CD14-positive monocyte (primary cell): ENCODE measurements at regions not wholly inside any gene's neighbourhood (a gene's known extent, or its start where the extent isn't known, plus 50 kb on each side); places are given as distances from the start of the nearest gene placed in this dataset.

Source experiments
- DNase-seq, 3 donors: peaks; one replicate each; pipeline ENCODE4 v3.0.0-alpha.2; 2011 to 2022
- H2AFZ ChIP-seq: 2 replicates; pipeline ENCODE4 v1.6.0; 2012; ENCODE audit warnings: mild to moderate bottlenecking, low read depth, low read length, inconsistent platforms; ENCODE audit not compliant: insufficient read depth, poor library complexity, severe bottlenecking
- H3K27ac ChIP-seq, 2 donors: 1 replicate in 1 of 2; 2 replicates in 1 of 2; pipeline ENCODE4 v1.5.1; 2012 to 2013; ENCODE audit warnings: low read length in 2 of 2, control low read depth in 1 of 2, inconsistent platforms in 1 of 2, low read depth in 1 of 2, mild to moderate bottlenecking in 1 of 2
- H3K27me3 ChIP-seq, 2 donors: one replicate each; pipeline versions ENCODE4 v1.6.0 to v1.6.1; 2011 to 2013; ENCODE audit warnings: low read length in 2 of 2; ENCODE audit not compliant: control insufficient read depth in 2 of 2, insufficient read depth in 2 of 2
- H3K36me3 ChIP-seq, 2 donors: replicated peaks in 1 of 2; 1 replicate in 1 of 2; 2 replicates in 1 of 2; pipeline versions ENCODE4 v1.5.1 to v1.6.1; 2012 to 2013; ENCODE audit warnings: low read length in 2 of 2, control low read depth in 1 of 2, inconsistent platforms in 1 of 2, mild to moderate bottlenecking in 1 of 2; ENCODE audit not compliant: insufficient read depth in 2 of 2, control insufficient read depth in 1 of 2
- H3K4me1 ChIP-seq, 2 donors: 1 replicate in 1 of 2; 2 replicates in 1 of 2; pipeline versions ENCODE4 v1.5.1 to v1.6.1; 2012 to 2013; ENCODE audit warnings: low read length in 2 of 2, control low read depth in 1 of 2, inconsistent platforms in 1 of 2, mild to moderate bottlenecking in 1 of 2, moderate library complexity in 1 of 2; ENCODE audit not compliant: insufficient read depth in 2 of 2, control insufficient read depth in 1 of 2
- H3K4me2 ChIP-seq: replicated peaks from 2 replicates; pipeline ENCODE3; 2012; ENCODE audit warnings: low read length, moderate library complexity, mild to moderate bottlenecking; ENCODE audit not compliant: poor library complexity, severe bottlenecking; ENCODE audit errors: extremely low read depth
- H3K4me3 ChIP-seq, 3 experiments: fragments of 200-600 bp in 1 of 3; sonication (generic) in 1 of 3; replicated peaks in 1 of 3; 1 replicate in 2 of 3; 2 replicates in 1 of 3; pipeline ENCODE4 v1.5.1; 2011 to 2013; ENCODE audit warnings: low read length in 3 of 3, mild to moderate bottlenecking in 3 of 3, control low read depth in 2 of 3, low read depth in 2 of 3, inconsistent platforms in 1 of 3, moderate library complexity in 1 of 3
- H3K79me2 ChIP-seq: 2 replicates; pipeline ENCODE4 v1.6.0; 2012; ENCODE audit warnings: mild to moderate bottlenecking, control low read depth, inconsistent platforms, low read length, moderate library complexity; ENCODE audit not compliant: insufficient read depth
- H3K9ac ChIP-seq: 2 replicates; pipeline ENCODE4 v1.6.0; 2017; ENCODE audit warnings: low read length, mild to moderate bottlenecking; ENCODE audit not compliant: insufficient read depth, poor library complexity, severe bottlenecking
- H3K9me3 ChIP-seq, 2 donors: replicated peaks in 1 of 2; 1 replicate in 1 of 2; 2 replicates in 1 of 2; pipeline versions ENCODE4 v1.5.1 to v1.6.1; 2012 to 2013; ENCODE audit warnings: low read length in 2 of 2, control low read depth in 1 of 2; ENCODE audit not compliant: control insufficient read depth in 1 of 2, insufficient read depth in 1 of 2
- H4K20me1 ChIP-seq: 2 replicates; pipeline ENCODE4 v1.6.0; 2012; ENCODE audit warnings: mild to moderate bottlenecking, low read length, control low read depth, moderate library complexity; ENCODE audit not compliant: insufficient read depth
- H3K27ac Mint-ChIP-seq, 7 donors: one replicate each; pipeline ENCODE4 v1.8.0; 2020; ENCODE audit warnings: mild to moderate bottlenecking in 7 of 7, mixed read lengths in 7 of 7, moderate library complexity in 6 of 7, inconsistent platforms in 2 of 7
- H3K27me3 Mint-ChIP-seq, 3 donors: one replicate each; pipeline ENCODE4 v1.8.0; 2021 to 2022; ENCODE audit warnings: low read depth in 3 of 3, mild to moderate bottlenecking in 3 of 3, mixed read lengths in 3 of 3, moderate library complexity in 3 of 3, inconsistent platforms in 1 of 3
- H3K36me3 Mint-ChIP-seq, 2 donors: one replicate each; pipeline ENCODE4 v1.8.0; 2020; ENCODE audit warnings: mixed read lengths in 2 of 2, inconsistent platforms in 1 of 2, mild to moderate bottlenecking in 1 of 2
- H3K4me1 Mint-ChIP-seq: one replicate; pipeline ENCODE4 v1.8.0; 2020; ENCODE audit warnings: mild to moderate bottlenecking, mixed read lengths
- H3K4me3 Mint-ChIP-seq, 2 donors: one replicate each; pipeline ENCODE4 v1.8.0; 2020; ENCODE audit warnings: mild to moderate bottlenecking in 2 of 2, mixed read lengths in 2 of 2, moderate library complexity in 1 of 2
- H3K9me3 Mint-ChIP-seq, 7 donors: one replicate each; pipeline ENCODE4 v1.8.0; 2020 to 2022; ENCODE audit warnings: mixed read lengths in 7 of 7, mild to moderate bottlenecking in 6 of 7, moderate library complexity in 6 of 7, inconsistent platforms in 2 of 7
- WGBS: methylation state at CpG from one replicate; pipeline ENCODE4 v1.1.5; 2013; ENCODE audit warnings: missing lambda C conversion rate; ENCODE audit not compliant: insufficient coverage; 5-methylcytosine and 5-hydroxymethylcytosine counted together
- intact Hi-C, 2 donors: fragments of 100-400 bp; cut with micrococcal nuclease; formaldehyde crosslinking; loops; one replicate each; pipeline versions ENCODE4 v1.15.0 to v1.15.1; 2023
- TF ChIP-seq, protein P1 (sequence below): fragments of 200-600 bp; IDR thresholded peaks from one replicate; pipeline ENCODE4 v1.8.0; 2022; ENCODE audit warnings: antibody characterized with exemption, mild to moderate bottlenecking

DNA sequence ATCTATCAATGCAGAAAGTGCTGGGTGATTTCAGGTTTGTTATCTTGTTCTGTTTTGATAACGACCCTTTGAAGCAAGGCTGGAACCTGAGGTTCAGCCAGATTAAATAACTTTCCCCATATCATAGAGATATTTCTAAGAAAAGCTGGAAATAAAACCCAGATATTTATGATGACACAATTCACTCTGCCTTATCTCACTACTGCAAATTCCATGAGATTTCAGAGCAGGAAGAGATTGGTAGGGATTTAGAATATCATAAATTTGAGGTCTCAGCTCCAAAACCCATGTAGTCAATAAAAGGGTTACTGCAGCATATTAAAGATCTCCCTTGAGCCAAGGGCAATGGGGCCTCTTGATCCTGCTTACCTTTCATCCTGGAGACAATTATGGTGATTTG lies 692.5 kb upstream of the IGFBP3 start:
- TF ChIP-seq, protein P1, sequence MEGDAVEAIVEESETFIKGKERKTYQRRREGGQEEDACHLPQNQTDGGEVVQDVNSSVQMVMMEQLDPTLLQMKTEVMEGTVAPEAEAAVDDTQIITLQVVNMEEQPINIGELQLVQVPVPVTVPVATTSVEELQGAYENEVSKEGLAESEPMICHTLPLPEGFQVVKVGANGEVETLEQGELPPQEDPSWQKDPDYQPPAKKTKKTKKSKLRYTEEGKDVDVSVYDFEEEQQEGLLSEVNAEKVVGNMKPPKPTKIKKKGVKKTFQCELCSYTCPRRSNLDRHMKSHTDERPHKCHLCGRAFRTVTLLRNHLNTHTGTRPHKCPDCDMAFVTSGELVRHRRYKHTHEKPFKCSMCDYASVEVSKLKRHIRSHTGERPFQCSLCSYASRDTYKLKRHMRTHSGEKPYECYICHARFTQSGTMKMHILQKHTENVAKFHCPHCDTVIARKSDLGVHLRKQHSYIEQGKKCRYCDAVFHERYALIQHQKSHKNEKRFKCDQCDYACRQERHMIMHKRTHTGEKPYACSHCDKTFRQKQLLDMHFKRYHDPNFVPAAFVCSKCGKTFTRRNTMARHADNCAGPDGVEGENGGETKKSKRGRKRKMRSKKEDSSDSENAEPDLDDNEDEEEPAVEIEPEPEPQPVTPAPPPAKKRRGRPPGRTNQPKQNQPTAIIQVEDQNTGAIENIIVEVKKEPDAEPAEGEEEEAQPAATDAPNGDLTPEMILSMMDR, result no peak
- no peak for DNase-seq
- WGBS, result no CpG with 5 or more reads among the region's 1 CpG
- H3K36me3 Mint-ChIP-seq, result no peaks in the 10 kb centered on the region
- no peaks in the 10 kb centered on the region for H3K27me3 Mint-ChIP-seq
- Histone ChIP-seq H3K9me3 (peaks cover 0 to 7% of the 10 kb centered on the region in 2 donors), H3K36me3 (no peaks in the 10 kb centered on the region), H4K20me1 (no peaks in the 10 kb centered on the region), H3K4me1 (no peaks in the 10 kb centered on the region), H3K9ac (no peak overlapping the region), H3K27ac (no peak overlapping the region), H3K4me3 (no peak overlapping the region), H2AFZ (no peak overlapping the region), H3K4me2 (no peak overlapping the region), H3K79me2 (no peaks in the 10 kb centered on the region), H3K27me3 (no peaks in the 10 kb centered on the region)
- peaks cover 0 to 7% (median 2%) of the 10 kb centered on the region in 7 donors for H3K9me3 Mint-ChIP-seq
- intact Hi-C loops, result no loop called here
- H3K4me3 Mint-ChIP-seq, result no peak overlapping the region
- H3K4me1 Mint-ChIP-seq, result no peaks in the 10 kb centered on the region
- H3K27ac Mint-ChIP-seq, result no peak overlapping the region

DNA sequence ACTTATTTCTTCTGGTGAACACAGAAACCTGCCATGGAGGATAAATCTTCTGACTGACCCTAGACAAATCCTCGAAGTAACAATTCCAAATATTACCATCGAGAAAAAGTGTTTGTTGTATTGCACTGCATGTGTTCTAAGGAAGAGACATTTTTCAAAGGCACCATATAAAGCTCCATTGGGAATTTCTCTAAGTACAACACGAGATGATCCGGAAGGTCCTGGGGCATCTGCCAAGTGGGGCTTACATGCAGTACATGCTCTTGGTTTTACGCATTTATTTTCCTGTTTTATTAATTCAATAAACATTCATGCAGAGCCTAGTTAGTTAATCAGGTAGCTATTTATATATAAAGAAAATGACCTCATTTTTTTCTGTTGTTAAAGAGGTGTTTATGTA lies 692.0 kb upstream of the IGFBP3 start:
- no peaks in the 10 kb centered on the region for H3K27me3 Mint-ChIP-seq
- H3K4me2 ChIP-seq, result no peak overlapping the region
- H3K27ac ChIP-seq, result no peak overlapping the region
- intact Hi-C loops, result no loop called here
- no peak overlapping the region for H3K4me3 Mint-ChIP-seq
- no peaks in the 10 kb centered on the region for H3K4me1 ChIP-seq
- no peak overlapping the region for H3K9ac ChIP-seq
- peaks cover 0 to 7% (median 2%) of the 10 kb centered on the region in 7 donors for H3K9me3 Mint-ChIP-seq
- no peak overlapping the region for H3K27ac Mint-ChIP-seq
- no peaks in the 10 kb centered on the region for H3K27me3 ChIP-seq
- H3K4me1 Mint-ChIP-seq, result no peaks in the 10 kb centered on the region
- no CpG with 5 or more reads among the region's 5 CpGs for WGBS
- no peaks in the 10 kb centered on the region for H3K36me3 ChIP-seq
- no peak for DNase-seq
- H3K36me3 Mint-ChIP-seq, result no peaks in the 10 kb centered on the region
- H3K9me3 ChIP-seq, result peaks cover 0 to 7% of the 10 kb centered on the region in 2 donors
- no peaks in the 10 kb centered on the region for H3K79me2 ChIP-seq
- TF ChIP-seq, protein P1, result no peak
- no peak overlapping the region for H2AFZ ChIP-seq
- no peaks in the 10 kb centered on the region for H4K20me1 ChIP-seq
- H3K4me3 ChIP-seq, result no peak overlapping the region
